Naive thymus-derived CD8-positive, alpha-beta T cell (primary cell): ENCODE measurements at regions not wholly inside any gene's neighbourhood (a gene's known extent, or its start where the extent isn't known, plus 50 kb on each side); places are given as distances from the start of the nearest gene placed in this dataset.

Experiments
- ATAC-seq, 2 donors: fragments of 150-1000 bp; cut with Tn5 transposase in 1 of 2; sonication (Bioruptor Pico), chemical (Tn5 transposase) in 1 of 2; 1 replicate in 1 of 2; 2 replicates in 1 of 2; pipeline ENCODE4 v1.10.0; 2021; ENCODE audit warnings: mild to moderate bottlenecking in 2 of 2, moderate library complexity in 2 of 2
- POLR2A ChIA-PET: fragments of 350-600 bp; sonication (Branson Sonifier 250); formaldehyde crosslinking; loops from one replicate; lab custom pipeline; 2021; ENCODE audit warnings: antibody characterized with exemption; lab: Charles Lee
- DNase-seq, 10 donors: peaks; one replicate each; pipeline versions ENCODE4 v3.0.0 to v3.0.0-alpha.2; 2020 to 2022
- H3K27ac Mint-ChIP-seq, 10 donors: one replicate each; pipeline ENCODE4 v1.8.0; 2020 to 2022; ENCODE audit warnings: mild to moderate bottlenecking in 10 of 10, mixed read lengths in 10 of 10, moderate library complexity in 4 of 10, inconsistent platforms in 1 of 10
- H3K27me3 Mint-ChIP-seq, 5 donors: one replicate each; pipeline ENCODE4 v1.8.0; 2021 to 2022; ENCODE audit warnings: mixed read lengths in 5 of 5
- H3K36me3 Mint-ChIP-seq, 3 donors: one replicate each; pipeline ENCODE4 v1.8.0; 2020 to 2022; ENCODE audit warnings: mixed read lengths in 3 of 3, mild to moderate bottlenecking in 2 of 3, inconsistent platforms in 1 of 3
- H3K4me1 Mint-ChIP-seq, 4 donors: one replicate each; pipeline ENCODE4 v1.8.0; 2021 to 2022; ENCODE audit warnings: mixed read lengths in 4 of 4
- H3K4me3 Mint-ChIP-seq, 10 donors: one replicate each; pipeline ENCODE4 v1.8.0; 2020 to 2022; ENCODE audit warnings: mild to moderate bottlenecking in 10 of 10, mixed read lengths in 10 of 10, moderate library complexity in 6 of 10, inconsistent platforms in 1 of 10
- H3K9me3 Mint-ChIP-seq, 9 donors: one replicate each; pipeline ENCODE4 v1.8.0; 2020 to 2022; ENCODE audit warnings: mixed read lengths in 9 of 9, mild to moderate bottlenecking in 3 of 9, inconsistent platforms in 1 of 9, moderate library complexity in 1 of 9

DNA sequence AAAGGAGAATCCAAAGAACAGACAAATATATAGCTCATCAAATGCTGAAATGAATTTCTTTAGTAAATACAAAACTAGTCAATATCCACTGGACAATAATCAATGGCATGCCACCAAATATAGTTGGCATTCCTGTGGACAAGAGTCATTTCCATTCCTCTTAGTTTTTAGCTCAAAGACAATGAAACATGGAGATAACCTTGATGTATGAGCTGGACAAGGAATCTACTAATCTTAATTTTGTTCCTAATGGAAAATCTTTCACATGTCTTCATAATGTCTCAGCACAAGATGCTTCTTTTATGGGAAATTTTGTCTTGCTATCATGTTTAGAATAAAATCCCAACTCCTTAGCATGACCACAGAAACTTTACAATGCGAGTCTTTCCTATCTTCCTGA is 87.8 kb downstream of the PFDN4 start:
- Mint-ChIP-seq H3K4me3 (no peak overlapping the region), H3K36me3 (no peaks in the 10 kb centered on the region), H3K9me3 (no peaks in the 10 kb centered on the region), H3K27me3 (peaks cover 9 to 35% (median 15%) of the 10 kb centered on the region in 5 donors), H3K4me1 (no peaks in the 10 kb centered on the region), H3K27ac (no peak overlapping the region)
- no peak for ATAC-seq
- no peak for DNase-seq
- POLR2A ChIA-PET = no interaction called here

DNA sequence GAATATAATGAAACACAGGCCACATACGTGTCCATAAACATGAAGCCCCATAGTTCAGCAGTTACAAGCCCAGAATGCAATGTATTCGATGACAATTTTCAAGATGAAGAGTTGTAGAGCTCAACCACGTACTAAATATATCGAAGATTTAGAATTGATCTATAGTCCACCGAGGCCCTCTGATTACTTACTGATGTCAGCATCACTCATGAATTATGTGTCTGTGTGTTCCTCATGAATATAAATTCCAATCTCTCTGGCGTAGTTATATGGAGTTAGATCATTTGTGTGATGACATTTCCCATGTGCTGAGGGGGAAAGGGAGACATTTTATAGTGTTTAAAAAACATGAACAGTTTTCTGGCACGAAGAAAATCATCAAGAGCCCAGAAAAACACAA is 97.5 kb downstream of the PFDN4 start:
- Mint-ChIP-seq H3K27me3 (peaks cover 6 to 46% (median 23%) of the 10 kb centered on the region in 5 donors), H3K27ac (no peak overlapping the region), H3K4me1 (no peaks in the 10 kb centered on the region), H3K4me3 (no peak overlapping the region), H3K9me3 (no peaks in the 10 kb centered on the region), H3K36me3 (no peaks in the 10 kb centered on the region)
- POLR2A ChIA-PET = no interaction called here
- DNase-seq = no peak
- no peak for ATAC-seq

DNA sequence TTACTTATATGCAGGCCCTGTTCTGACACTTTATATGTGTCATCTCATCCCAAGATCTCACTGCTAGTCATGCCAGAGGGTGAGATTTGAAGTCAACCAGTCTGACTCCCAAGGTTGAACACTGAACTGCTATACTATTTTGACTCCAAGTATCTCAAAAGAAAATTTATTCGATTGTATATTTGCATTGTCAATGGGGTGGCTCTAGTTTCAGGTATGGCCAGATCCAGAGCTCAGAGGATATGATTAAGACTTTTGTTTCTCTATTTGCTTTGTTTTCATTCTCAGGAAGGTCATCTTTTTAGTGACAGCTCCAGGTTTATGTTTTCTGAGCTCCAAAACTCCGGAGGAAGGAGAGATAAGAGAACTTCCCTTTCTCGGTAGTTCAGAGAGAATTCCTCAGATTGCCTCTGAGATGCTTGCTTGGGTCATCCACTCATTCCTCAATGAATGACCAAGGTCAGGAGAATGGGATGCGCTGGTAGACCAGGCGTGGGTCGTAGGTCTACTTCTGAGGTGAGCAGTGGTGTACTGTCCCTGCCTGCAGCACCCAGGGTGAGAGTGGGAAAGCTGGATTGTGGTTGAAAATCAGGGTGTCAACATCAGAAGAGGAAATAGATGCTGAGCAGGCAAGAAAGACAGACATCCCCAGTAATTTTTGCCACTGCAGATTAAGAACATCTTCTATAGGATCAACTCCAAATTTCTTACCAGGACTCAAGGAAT is 99.3 kb downstream of the PFDN4 start:
- Mint-ChIP-seq H3K4me3 (no peak overlapping the region), H3K9me3 (no peaks in the 10 kb centered on the region), H3K4me1 (no peaks in the 10 kb centered on the region), H3K27me3 (peaks cover 9 to 57% (median 28%) of the 10 kb centered on the region in 5 donors), H3K27ac (no peak overlapping the region), H3K36me3 (no peaks in the 10 kb centered on the region)
- POLR2A ChIA-PET = no interaction called here
- DNase-seq = no peak
- no peak for ATAC-seq

DNA sequence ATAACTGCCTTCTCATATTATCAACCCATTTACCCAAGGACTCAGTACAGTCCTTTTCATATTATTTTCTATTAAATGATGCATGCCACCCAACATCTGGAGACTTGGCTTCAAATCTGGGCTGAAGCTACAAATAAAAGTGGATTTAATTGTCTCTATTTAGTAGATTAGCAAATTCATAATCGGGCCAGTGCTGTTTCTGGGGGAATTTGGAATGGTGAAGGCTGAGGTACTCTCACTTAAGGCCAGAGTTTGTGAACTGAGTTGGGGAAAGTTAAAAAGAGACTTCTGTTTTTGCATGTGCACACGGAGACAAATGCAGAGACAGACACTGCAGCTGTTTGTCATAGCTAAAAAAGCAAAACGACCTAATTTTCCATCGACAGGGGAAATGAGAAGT is 100.9 kb downstream of the PFDN4 start:
- POLR2A ChIA-PET = no interaction called here
- H3K4me1 Mint-ChIP-seq = no peaks in the 10 kb centered on the region
- no peak overlapping the region for H3K4me3 Mint-ChIP-seq
- H3K9me3 Mint-ChIP-seq = no peaks in the 10 kb centered on the region
- DNase-seq (no peak), ATAC-seq (no peak)
- H3K27ac Mint-ChIP-seq = no peak overlapping the region
- no peaks in the 10 kb centered on the region for H3K36me3 Mint-ChIP-seq
- H3K27me3 Mint-ChIP-seq = peaks cover 9 to 54% (median 26%) of the 10 kb centered on the region in 5 donors

DNA sequence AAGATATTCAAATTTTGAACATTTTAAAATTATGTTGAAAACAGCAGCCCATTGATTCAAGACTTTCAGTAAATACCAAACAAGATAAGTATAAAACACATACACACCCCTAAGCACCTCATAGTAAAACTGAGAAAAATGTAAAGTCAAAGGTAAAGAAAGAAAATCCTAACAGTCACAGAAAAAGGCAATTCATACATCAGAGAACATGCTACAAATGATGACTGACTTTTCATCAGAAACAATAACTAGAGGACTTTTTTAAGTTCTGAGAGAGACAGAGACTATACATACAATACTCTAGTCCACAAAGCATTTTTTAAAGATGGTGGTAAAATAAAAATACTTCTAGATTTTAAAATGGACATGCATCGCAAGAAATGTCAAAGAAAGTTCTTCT is 111.0 kb downstream of the PFDN4 start:
- Mint-ChIP-seq H3K27ac (no peak overlapping the region), H3K36me3 (peaks cover 0 to 5% (median 0%) of the 10 kb centered on the region in 3 donors), H3K27me3 (peaks cover 12 to 33% (median 22%) of the 10 kb centered on the region in 5 donors), H3K4me1 (no peaks in the 10 kb centered on the region), H3K9me3 (peaks cover 0 to 2% (median 0%) of the 10 kb centered on the region in 9 donors), H3K4me3 (no peak overlapping the region)
- DNase-seq (no peak), ATAC-seq (no peak)
- POLR2A ChIA-PET = no interaction called here

DNA sequence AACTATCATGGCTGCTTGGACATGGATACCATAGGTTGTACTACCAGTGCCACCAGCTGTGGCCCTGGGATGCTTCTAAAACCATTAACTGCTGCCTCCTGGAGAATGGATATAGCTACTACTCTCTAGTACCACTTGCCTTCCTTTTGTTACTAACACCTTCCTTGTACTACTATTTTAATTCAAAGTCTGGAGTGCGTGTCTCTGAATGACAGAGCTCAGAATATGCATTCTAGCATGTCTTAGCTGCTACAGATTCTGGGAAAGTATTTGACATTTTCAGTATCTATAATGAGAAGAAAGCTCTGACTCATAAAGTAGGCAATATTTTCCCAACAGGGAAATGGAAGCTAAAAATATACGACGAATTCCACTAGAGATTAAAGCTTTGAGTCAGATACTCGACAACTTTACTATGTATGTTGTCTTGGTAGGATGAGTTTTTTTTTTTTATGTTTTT is 112.3 kb downstream of the PFDN4 start:
- no peak overlapping the region for H3K4me3 Mint-ChIP-seq

DNA sequence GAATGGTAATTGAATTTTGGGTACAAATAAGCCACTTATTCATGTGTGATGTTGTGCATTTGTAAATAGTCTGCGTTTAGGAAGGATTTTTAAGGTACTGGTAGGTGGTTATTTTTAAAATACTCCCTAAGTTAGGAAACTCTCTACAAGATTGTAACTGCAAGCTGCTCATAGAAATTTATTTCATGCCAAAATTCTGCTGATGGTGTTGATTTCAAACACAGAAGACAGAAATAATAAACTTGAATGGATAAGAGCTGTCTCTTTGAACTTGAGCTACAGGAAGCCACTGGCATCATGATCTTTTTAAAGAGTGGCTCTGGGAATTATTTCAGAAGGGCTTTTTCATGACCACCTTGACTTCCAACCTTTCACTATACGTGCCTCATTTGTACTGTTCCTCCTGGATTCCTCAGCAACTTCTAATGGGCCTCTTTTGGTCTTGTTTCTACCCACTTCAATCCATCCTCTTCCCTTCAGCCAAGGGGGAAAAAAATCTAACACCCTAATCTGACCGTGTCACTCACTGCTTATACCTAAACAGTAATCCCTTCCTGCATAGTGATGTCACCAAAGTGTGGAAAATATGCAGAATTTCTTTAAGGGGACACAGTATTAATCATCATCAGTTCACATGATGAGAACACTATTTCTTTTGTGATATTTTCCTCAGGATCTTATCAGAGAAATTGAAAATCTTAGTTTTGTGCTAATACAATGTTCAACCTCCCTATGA is 113.6 kb downstream of the PFDN4 start:
- Mint-ChIP-seq H3K4me1 (no peaks in the 10 kb centered on the region), H3K27ac (no peak overlapping the region), H3K9me3 (peaks cover 0 to 2% (median 0%) of the 10 kb centered on the region in 9 donors), H3K27me3 (peaks cover 7 to 16% (median 9%) of the 10 kb centered on the region in 5 donors), H3K36me3 (peaks cover 0 to 5% (median 0%) of the 10 kb centered on the region in 3 donors), H3K4me3 (no peak overlapping the region)
- DNase-seq (no peak), ATAC-seq (no peak)
- POLR2A ChIA-PET = no interaction called here

More for the DNA sequence above, 112.3 kb downstream of the PFDN4 start:
- no peak for ATAC-seq
- peaks cover 0 to 2% (median 0%) of the 10 kb centered on the region in 9 donors for H3K9me3 Mint-ChIP-seq
- peaks cover 0 to 5% (median 0%) of the 10 kb centered on the region in 3 donors for H3K36me3 Mint-ChIP-seq
- no peaks in the 10 kb centered on the region for H3K4me1 Mint-ChIP-seq
- no peak overlapping the region for H3K27ac Mint-ChIP-seq
- H3K27me3 Mint-ChIP-seq = peaks cover 9 to 27% (median 17%) of the 10 kb centered on the region in 5 donors
- DNase-seq = no peak
- POLR2A ChIA-PET = no interaction called here

DNA sequence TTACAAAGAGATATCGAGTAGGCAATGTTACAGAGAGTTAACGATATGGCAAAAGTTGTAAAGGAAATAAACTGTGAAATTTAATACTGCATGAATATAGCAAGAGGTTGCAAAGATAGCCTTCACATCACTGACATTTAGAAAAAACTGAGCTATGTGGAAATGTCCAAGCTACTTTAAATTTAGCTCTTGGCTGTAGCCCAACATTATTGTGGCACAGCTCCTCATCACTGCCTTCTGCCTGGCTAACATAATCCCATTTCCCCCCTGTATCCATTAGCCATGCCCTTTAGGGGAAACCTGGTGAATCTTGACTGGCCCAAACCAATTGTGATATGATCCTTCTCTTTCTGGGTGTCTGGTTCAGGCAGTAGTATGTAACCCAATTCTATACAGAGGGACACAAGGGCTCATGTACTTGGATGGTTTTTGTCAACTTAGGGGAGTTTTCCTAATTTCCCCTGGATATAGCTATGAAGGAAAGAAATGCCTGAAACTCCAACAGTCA is 115.4 kb downstream of the PFDN4 start:
- no peaks in the 10 kb centered on the region for H3K36me3 Mint-ChIP-seq
- POLR2A ChIA-PET = no interaction called here
- H3K27me3 Mint-ChIP-seq = peaks cover 6 to 14% (median 12%) of the 10 kb centered on the region in 5 donors
- H3K4me1 Mint-ChIP-seq = no peaks in the 10 kb centered on the region
- H3K9me3 Mint-ChIP-seq = peaks cover 0 to 2% (median 0%) of the 10 kb centered on the region in 9 donors
- no peak overlapping the region for H3K27ac Mint-ChIP-seq
- no peak overlapping the region for H3K4me3 Mint-ChIP-seq
- DNase-seq (no peak), ATAC-seq (no peak)

DNA sequence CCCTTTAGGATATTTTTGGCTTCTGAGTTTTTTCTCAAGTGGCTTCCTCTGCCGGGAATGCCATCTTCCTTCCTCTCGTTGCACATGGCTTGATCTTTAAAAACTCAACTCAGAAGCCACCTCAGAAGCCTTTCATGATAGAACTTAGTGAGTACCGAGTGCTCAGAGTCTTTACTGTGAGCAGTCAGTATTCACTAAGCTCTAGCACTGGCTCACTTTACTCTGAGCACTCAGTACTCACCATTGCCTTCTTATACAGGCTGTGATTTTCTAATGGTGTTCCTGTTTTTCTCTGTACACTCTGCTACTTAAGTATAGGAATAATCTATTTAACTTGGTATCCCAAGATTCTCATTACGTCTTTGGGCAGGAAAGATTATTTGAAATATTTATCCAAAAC is 116.2 kb downstream of the PFDN4 start:
- Mint-ChIP-seq H3K9me3 (peaks cover 0 to 2% (median 0%) of the 10 kb centered on the region in 9 donors), H3K36me3 (no peaks in the 10 kb centered on the region), H3K4me3 (no peak overlapping the region), H3K27me3 (peaks cover 4 to 14% (median 12%) of the 10 kb centered on the region in 5 donors), H3K27ac (no peak overlapping the region), H3K4me1 (no peaks in the 10 kb centered on the region)
- ATAC-seq (no peak), DNase-seq (no peak)
- POLR2A ChIA-PET = no interaction called here

DNA sequence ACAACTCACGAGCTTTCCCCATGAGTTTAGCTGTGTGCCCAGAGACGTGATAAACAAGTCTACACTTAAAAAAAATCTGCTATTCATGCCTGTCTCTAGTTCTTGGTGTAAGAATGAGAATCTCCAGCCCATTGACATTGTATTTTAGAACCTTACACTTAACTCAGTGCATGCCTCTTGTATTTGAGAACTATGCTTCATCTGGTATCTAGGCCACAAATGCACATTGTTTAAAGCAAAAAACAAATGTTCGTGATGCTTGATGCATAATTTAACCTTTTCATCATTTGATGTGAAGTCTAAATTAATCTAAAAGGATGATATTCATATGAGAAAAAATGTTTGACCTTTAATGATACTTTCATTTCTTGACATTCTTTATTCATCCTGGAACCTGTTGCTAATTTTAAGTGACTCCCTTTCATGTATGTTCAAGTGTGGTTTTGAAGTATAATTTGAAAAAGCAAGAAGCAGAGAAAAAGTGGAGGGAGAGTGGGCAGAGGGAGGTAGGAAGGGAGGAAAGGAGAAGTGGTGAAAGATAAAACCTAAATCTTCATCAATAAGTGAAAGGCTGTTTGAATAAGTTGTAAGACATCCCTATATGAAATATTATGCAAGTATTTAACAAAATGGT is 116.9 kb downstream of the PFDN4 start:
- no peaks in the 10 kb centered on the region for H3K36me3 Mint-ChIP-seq
- no peaks in the 10 kb centered on the region for H3K4me1 Mint-ChIP-seq
- H3K27ac Mint-ChIP-seq = no peak overlapping the region
- POLR2A ChIA-PET = no interaction called here
- DNase-seq = no peak
- peaks cover 0 to 2% (median 0%) of the 10 kb centered on the region in 9 donors for H3K9me3 Mint-ChIP-seq
- peaks cover 3 to 22% (median 11%) of the 10 kb centered on the region in 5 donors for H3K27me3 Mint-ChIP-seq
- H3K4me3 Mint-ChIP-seq = no peak overlapping the region
- no peak for ATAC-seq

DNA sequence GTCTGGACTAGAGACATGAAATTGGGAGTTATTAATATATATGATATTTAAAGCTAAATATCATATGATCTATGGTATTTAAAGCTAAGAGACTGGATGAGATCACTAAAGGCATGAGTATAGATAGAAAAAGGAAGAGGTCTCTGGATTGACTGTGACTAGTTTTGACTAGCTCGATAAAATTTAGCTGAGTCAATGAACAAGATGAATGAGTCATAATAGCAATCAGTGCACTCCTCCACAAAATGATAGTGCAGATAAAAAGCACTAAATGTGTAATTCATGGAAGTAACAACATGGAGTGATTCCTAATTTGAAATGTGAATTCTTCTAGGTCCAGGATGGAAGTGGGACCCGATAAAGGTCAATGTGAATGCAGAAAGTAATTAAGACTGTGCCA is 127.4 kb downstream of the PFDN4 start:
- H3K4me3 Mint-ChIP-seq = no peak overlapping the region
- POLR2A ChIA-PET = no interaction called here
- H3K27me3 Mint-ChIP-seq = peaks cover 7 to 25% (median 9%) of the 10 kb centered on the region in 5 donors
- H3K9me3 Mint-ChIP-seq = peaks cover 0 to 24% (median 7%) of the 10 kb centered on the region in 9 donors
- ATAC-seq (no peak), DNase-seq (no peak)
- no peak overlapping the region for H3K27ac Mint-ChIP-seq
- peaks cover 0 to 5% (median 0%) of the 10 kb centered on the region in 3 donors for H3K36me3 Mint-ChIP-seq
- no peaks in the 10 kb centered on the region for H3K4me1 Mint-ChIP-seq

DNA sequence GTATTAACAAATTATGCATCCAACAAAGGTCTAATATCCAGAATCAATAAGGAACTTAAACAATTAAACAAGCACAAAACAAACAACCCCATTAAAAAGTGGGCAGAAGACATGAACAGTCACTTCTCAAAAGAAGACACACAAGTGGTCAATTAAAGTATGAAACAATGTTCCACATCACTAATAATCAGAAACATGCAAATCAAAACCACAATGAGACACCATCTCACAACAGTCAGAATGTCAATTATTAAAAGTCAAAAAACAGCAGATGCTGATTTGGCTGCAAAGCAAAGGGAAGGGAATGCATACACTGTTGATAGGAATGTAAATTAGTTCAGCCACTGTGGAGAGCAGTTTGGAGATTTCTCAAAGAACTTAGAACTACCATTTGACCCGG is 129.3 kb downstream of the PFDN4 start:
- no peak for ATAC-seq

More for the DNA sequence above, 129.3 kb downstream of the PFDN4 start:
- H3K36me3 Mint-ChIP-seq = peaks cover 0 to 5% (median 0%) of the 10 kb centered on the region in 3 donors
- no peak overlapping the region for H3K27ac Mint-ChIP-seq
- H3K4me1 Mint-ChIP-seq = no peaks in the 10 kb centered on the region
- H3K9me3 Mint-ChIP-seq = peaks cover 0 to 24% (median 7%) of the 10 kb centered on the region in 9 donors
- H3K4me3 Mint-ChIP-seq = no peak overlapping the region
- POLR2A ChIA-PET = no interaction called here
- no peak for DNase-seq
- H3K27me3 Mint-ChIP-seq = peaks cover 4 to 25% (median 8%) of the 10 kb centered on the region in 5 donors
